NK-92 treated with Interleukin-12 subunit alpha and Interleukin-12 subunit beta, amount 100 ng/mL, for 24 hours (cell line): ENCODE measurements at regions not wholly inside any gene's neighbourhood (a gene's known extent, or its start where the extent isn't known, plus 50 kb on each side); places are given as distances from the start of the nearest gene placed in this dataset.
"Not testable (repeated sequence)": the region's sequence is repeated elsewhere in the genome, so short reads cannot be mapped to it uniquely, and the experiment has no call there.

ENCODE experiments used
- DNase-seq: peaks from one replicate; lab custom pipeline; 2025; lab: John Stamatoyannopoulos, UW

DNA sequence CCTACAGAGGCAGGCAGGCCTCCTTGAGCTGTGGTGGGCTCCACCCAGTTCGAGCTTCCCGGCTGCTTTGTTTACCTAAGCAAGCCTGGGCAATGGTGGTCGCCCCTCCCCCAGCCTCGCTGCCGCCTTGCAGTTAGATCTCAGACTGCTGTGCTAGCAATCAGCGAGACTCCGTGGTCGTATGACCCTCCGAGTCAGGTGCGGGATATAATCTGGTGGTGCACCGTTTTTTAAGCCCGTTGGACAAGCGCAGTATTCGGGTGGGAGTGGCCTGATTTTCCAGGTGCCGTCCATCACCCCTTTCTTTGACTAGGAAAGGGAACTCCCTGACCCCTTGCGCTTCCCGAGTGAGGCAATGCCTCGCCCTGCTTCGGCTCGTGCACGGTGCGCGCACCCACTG is 407.6 kb downstream of the NTRK2 start:
- DNase-seq, result not testable (repeated sequence)
